ENCODE measurements at regions not wholly inside any gene's neighbourhood (a gene's known extent, or its start where the extent isn't known, plus 50 kb on each side); places are given as distances from the start of the nearest gene placed in this dataset.

- no peak for TF ChIP-seq CTCF (conservative IDR thresholded peaks at IDR 0.05)
- Histone ChIP-seq H4K91ac (ENCODE audit: insufficient read length, low read depth, low read length) (no peak overlapping the region), H2BK12ac (ENCODE audit: insufficient read length, low read depth, low read length) (no peak overlapping the region), H4K8ac (replicated peaks; ENCODE audit: insufficient read length, low read depth, low read length) (no peak overlapping the region), H3K79me1 (ENCODE audit: insufficient read depth, low read depth, low read length, poor library complexity, severe bottlenecking) (no peaks in the 10 kb centered on the region), H3K27me3 (ENCODE audit: insufficient read depth, low read length) (no peaks in the 10 kb centered on the region), H2BK15ac (ENCODE audit: low read depth, low read length) (no peak overlapping the region), H4K20me1 (ENCODE audit: control insufficient read depth, insufficient read depth, insufficient read length) (no peaks in the 10 kb centered on the region), H3K18ac (ENCODE audit: insufficient read length, low read depth, low read length) (no peak overlapping the region), H3K14ac (ENCODE audit: insufficient read depth, low read length) (no peak overlapping the region), H2BK5ac (ENCODE audit: insufficient read length, low read length) (no peak overlapping the region), H2BK120ac (ENCODE audit: low read depth, low read length, poor library complexity, severe bottlenecking) (no peak overlapping the region), H2AFZ (ENCODE audit: low read length) (no peak overlapping the region), H3K9me3 (ENCODE audit: control insufficient read depth, low read depth, low read length) (no peaks in the 10 kb centered on the region), H3K4me2 (ENCODE audit: insufficient read depth, insufficient read length, low read length) (no peak overlapping the region), H3K4me1 (ENCODE audit: insufficient read depth, low read length) (no peaks in the 10 kb centered on the region), H4K5ac (ENCODE audit: insufficient read length, low read depth, low read length) (no peak overlapping the region), H3K79me2 (ENCODE audit: insufficient read depth, low read length) (no peaks in the 10 kb centered on the region), H3T11ph (ENCODE audit: low read length) (no peak overlapping the region), H3K9ac (ENCODE audit: extremely low read depth, insufficient read length, low read length) (no peak overlapping the region), H3K23ac (ENCODE audit: insufficient read length, low read depth, low read length) (no peak overlapping the region), H3K56ac (ENCODE audit: insufficient read length, low read depth, low read length) (no peak overlapping the region), H3K27ac (ENCODE audit: insufficient read length, low read depth, low read length) (no peak overlapping the region), H2AK5ac (ENCODE audit: insufficient read length, low read length) (no peak overlapping the region), H3K4ac (ENCODE audit: low read depth, low read length) (no peak overlapping the region), H3K23me2 (ENCODE audit: insufficient read length, low read depth, low read length, poor library complexity, severe bottlenecking) (no peaks in the 10 kb centered on the region), H2BK20ac (ENCODE audit: low read depth, low read length, poor library complexity, severe bottlenecking) (no peak overlapping the region)
- Mint-ChIP-seq H3K36me3 (ENCODE audit: insufficient read depth in 1 of 3, low read depth in 3 of 3) (no peaks in the 10 kb centered on the region), H3K4me1 (peaks cover 6 to 7% of the 10 kb centered on the region in 2 experiments), H3K27ac (no peak overlapping the region; a peak in 1 of 7 replicates), H3K4me3 (no peak overlapping the region), H3K9me3 (no peaks in the 10 kb centered on the region), H3K27me3 (ENCODE audit: low read depth) (no peaks in the 10 kb centered on the region)
- DNase-seq: no peak
- no CpG with 5 or more reads among the region's 6 CpGs for WGBS (ENCODE audit: extremely low coverage, insufficient read length, low lambda C conversion rate)
Measured at GRCh38 chr5:4254736-4255135, 659.1 kb downstream of the IRX1 start.

All from H9 (cell line).